ENCODE measurements at regions not wholly inside any gene's neighbourhood (a gene's known extent, or its start where the extent isn't known, plus 50 kb on each side); places are given as distances from the start of the nearest gene placed in this dataset.
"Not testable (repeated sequence)": the region's sequence is repeated elsewhere in the genome, so short reads cannot be mapped to it uniquely, and the experiment has no call there.

DNA sequence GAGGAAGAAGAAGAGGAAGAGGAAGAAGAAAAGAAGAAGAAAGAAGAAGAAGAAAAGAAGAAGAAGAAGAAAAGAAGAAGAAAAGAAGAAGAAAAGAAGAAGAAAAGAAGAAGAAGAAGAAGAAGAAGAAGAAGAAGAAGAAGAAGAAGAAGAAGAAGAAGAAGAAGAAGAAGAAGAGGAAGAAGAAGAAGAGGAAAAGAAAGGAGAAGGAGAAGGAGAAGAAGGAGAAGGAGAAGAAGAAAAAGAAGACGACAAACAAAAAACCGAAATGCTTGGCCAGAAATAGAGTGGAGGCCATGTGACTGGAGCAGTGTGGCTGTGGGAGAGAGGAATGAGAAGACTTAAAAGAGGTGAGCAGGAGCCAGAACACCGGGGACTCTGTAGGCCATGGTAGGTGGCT, 75.1 kb downstream of the GLUL start:
- TF ChIP-seq, protein P1, sequence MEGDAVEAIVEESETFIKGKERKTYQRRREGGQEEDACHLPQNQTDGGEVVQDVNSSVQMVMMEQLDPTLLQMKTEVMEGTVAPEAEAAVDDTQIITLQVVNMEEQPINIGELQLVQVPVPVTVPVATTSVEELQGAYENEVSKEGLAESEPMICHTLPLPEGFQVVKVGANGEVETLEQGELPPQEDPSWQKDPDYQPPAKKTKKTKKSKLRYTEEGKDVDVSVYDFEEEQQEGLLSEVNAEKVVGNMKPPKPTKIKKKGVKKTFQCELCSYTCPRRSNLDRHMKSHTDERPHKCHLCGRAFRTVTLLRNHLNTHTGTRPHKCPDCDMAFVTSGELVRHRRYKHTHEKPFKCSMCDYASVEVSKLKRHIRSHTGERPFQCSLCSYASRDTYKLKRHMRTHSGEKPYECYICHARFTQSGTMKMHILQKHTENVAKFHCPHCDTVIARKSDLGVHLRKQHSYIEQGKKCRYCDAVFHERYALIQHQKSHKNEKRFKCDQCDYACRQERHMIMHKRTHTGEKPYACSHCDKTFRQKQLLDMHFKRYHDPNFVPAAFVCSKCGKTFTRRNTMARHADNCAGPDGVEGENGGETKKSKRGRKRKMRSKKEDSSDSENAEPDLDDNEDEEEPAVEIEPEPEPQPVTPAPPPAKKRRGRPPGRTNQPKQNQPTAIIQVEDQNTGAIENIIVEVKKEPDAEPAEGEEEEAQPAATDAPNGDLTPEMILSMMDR (IDR thresholded peaks at IDR 0.05), result not testable (repeated sequence)
- not testable (repeated sequence) for TF ChIP-seq POLR2A (IDR thresholded peaks at IDR 0.05)

All from Peyer's patch (tissue), 4 donors.